OCI-LY3 (cell line): ENCODE measurements at regions not wholly inside any gene's neighbourhood (a gene's known extent, or its start where the extent isn't known, plus 50 kb on each side); places are given as distances from the start of the nearest gene placed in this dataset.

Experiments
- H2AFZ ChIP-seq: fragments of 200-600, 300-600 bp; shearing (Covaris generic); 2 replicates; pipeline ENCODE4 v1.6.0; 2014; ENCODE audit warnings: antibody characterized with exemption, low read depth, low read length
- H3K27ac ChIP-seq: fragments of 200-600, 300-600 bp; sonication (generic); 2 replicates; pipeline ENCODE4 v1.5.1; 2014; ENCODE audit warnings: mild to moderate bottlenecking, low read length, moderate library complexity, mixed read lengths
- H3K27me3 ChIP-seq: fragments of 200-600, 300-600 bp; sonication (generic); 2 replicates; pipeline ENCODE4 v1.6.1; 2014; ENCODE audit warnings: low read depth, low read length, mixed read lengths
- H3K36me3 ChIP-seq: fragments of 200-600, 300-600 bp; sonication (generic); replicated peaks from 2 replicates; pipeline ENCODE3; 2014; ENCODE audit warnings: low read depth, low read length, mixed read lengths
- H3K4me1 ChIP-seq: fragments of 300-600, 200-600 bp; sonication (generic); 2 replicates; pipeline ENCODE4 v1.6.1; 2014; ENCODE audit warnings: low read length, mixed read lengths
- H3K4me2 ChIP-seq: fragments of 200-600, 300-600 bp; sonication (generic); 2 replicates; pipeline ENCODE4 v1.6.1; 2014; ENCODE audit warnings: low read length, mixed read lengths
- H3K4me3 ChIP-seq: fragments of 300-600, 200-600 bp; sonication (generic); 2 replicates; pipeline ENCODE4 v1.5.1; 2014; ENCODE audit warnings: antibody characterized with exemption, mild to moderate bottlenecking, low read length, moderate library complexity
- H3K79me2 ChIP-seq: fragments of 300-600, 200-600 bp; shearing (Covaris generic); 2 replicates; pipeline ENCODE4 v1.6.1; 2014; ENCODE audit warnings: mild to moderate bottlenecking, low read length, mixed read lengths
- H3K9ac ChIP-seq: fragments of 300-600, 200-600 bp; shearing (Covaris generic); 2 replicates; pipeline ENCODE4 v1.6.0; 2014; ENCODE audit warnings: mild to moderate bottlenecking, low read length, moderate library complexity
- H3K9me3 ChIP-seq: fragments of 200-600, 300-600 bp; shearing (Covaris generic); 2 replicates; pipeline ENCODE4 v1.6.1; 2014; ENCODE audit warnings: low read length, mixed read lengths; ENCODE audit not compliant: insufficient read depth
- H4K20me1 ChIP-seq: fragments of 200-600, 300-600 bp; sonication (generic); 2 replicates; pipeline ENCODE4 v1.6.1; 2016; ENCODE audit warnings: low read length, mixed read lengths; ENCODE audit not compliant: insufficient read depth
- CTCF ChIP-seq: fragments of 200-600, 300-600 bp; sonication (generic); IDR thresholded peaks from 2 replicates; pipeline ENCODE4 v1.5.1; 2014; ENCODE audit warnings: antibody characterized with exemption, low read length, low read depth
- EZH2phosphoT487 ChIP-seq: fragments of 200-600 bp; shearing (Covaris generic); IDR thresholded peaks from 2 replicates; pipeline ENCODE4 v1.6.1; 2018; ENCODE audit warnings: antibody characterized with exemption, mixed run types, low read depth

GRCh38 chr2:160603771-160604510 lies 110.3 kb upstream of the RBMS1 start:
- H3K27me3 ChIP-seq = no peaks in the 10 kb centered on the region
- TF ChIP-seq EZH2phosphoT487 = no peak
- no peak for TF ChIP-seq CTCF
- H2AFZ ChIP-seq = no peak overlapping the region
- H3K4me1 ChIP-seq = no peaks in the 10 kb centered on the region
- no peak overlapping the region for H3K9ac ChIP-seq
- no peak overlapping the region for H3K27ac ChIP-seq
- no peaks in the 10 kb centered on the region for H4K20me1 ChIP-seq
- no peaks in the 10 kb centered on the region for H3K36me3 ChIP-seq
- H3K79me2 ChIP-seq = no peaks in the 10 kb centered on the region
- H3K4me2 ChIP-seq = no peak overlapping the region
- H3K9me3 ChIP-seq = no peaks in the 10 kb centered on the region
- H3K4me3 ChIP-seq = no peak overlapping the region

- no peaks in the 10 kb centered on the region for H3K79me2 ChIP-seq
- no peak overlapping the region for H3K27ac ChIP-seq
- no peaks in the 10 kb centered on the region for H3K27me3 ChIP-seq
- H3K4me1 ChIP-seq = no peaks in the 10 kb centered on the region
- no peak overlapping the region for H3K4me3 ChIP-seq
- H4K20me1 ChIP-seq = no peaks in the 10 kb centered on the region
- H2AFZ ChIP-seq = no peak overlapping the region
- TF ChIP-seq EZH2phosphoT487 (no peak), CTCF (no peak)
- H3K9ac ChIP-seq = no peak overlapping the region
- H3K36me3 ChIP-seq = no peaks in the 10 kb centered on the region
- no peak overlapping the region for H3K4me2 ChIP-seq
- H3K9me3 ChIP-seq = no peaks in the 10 kb centered on the region
These were observed 112.7 kb upstream of the RBMS1 start for GRCh38 chr2:160606341-160606740.

- no peak overlapping the region for H3K27ac ChIP-seq
- no peak overlapping the region for H3K9ac ChIP-seq
- H3K4me2 ChIP-seq = no peak overlapping the region
- H3K79me2 ChIP-seq = no peaks in the 10 kb centered on the region
- H3K36me3 ChIP-seq = no peaks in the 10 kb centered on the region
- H2AFZ ChIP-seq = no peak overlapping the region
- TF ChIP-seq EZH2phosphoT487 (no peak), CTCF (no peak)
- H3K27me3 ChIP-seq = no peaks in the 10 kb centered on the region
- no peaks in the 10 kb centered on the region for H3K9me3 ChIP-seq
- H3K4me1 ChIP-seq = no peaks in the 10 kb centered on the region
- H3K4me3 ChIP-seq = no peak overlapping the region
- no peaks in the 10 kb centered on the region for H4K20me1 ChIP-seq
These were observed 115.0 kb upstream of the RBMS1 start for GRCh38 chr2:160608599-160608998.

- Histone ChIP-seq H2AFZ (no peak overlapping the region), H3K9ac (no peak overlapping the region), H3K4me2 (no peak overlapping the region), H3K79me2 (no peaks in the 10 kb centered on the region), H4K20me1 (no peaks in the 10 kb centered on the region), H3K27me3 (no peaks in the 10 kb centered on the region), H3K36me3 (no peaks in the 10 kb centered on the region), H3K4me1 (no peaks in the 10 kb centered on the region), H3K4me3 (no peak overlapping the region), H3K9me3 (no peaks in the 10 kb centered on the region), H3K27ac (no peak overlapping the region)
- TF ChIP-seq EZH2phosphoT487 = no peak
- no peak for TF ChIP-seq CTCF
These were observed 115.7 kb upstream of the RBMS1 start for GRCh38 chr2:160609346-160609745.
